Muscle layer of duodenum (tissue), 2 donors: ENCODE measurements at regions not wholly inside any gene's neighbourhood (a gene's known extent, or its start where the extent isn't known, plus 50 kb on each side); places are given as distances from the start of the nearest gene placed in this dataset.
"Not testable (repeated sequence)": the region's sequence is repeated elsewhere in the genome, so short reads cannot be mapped to it uniquely, and the experiment has no call there.

Experiments used
- H3K27ac ChIP-seq: one replicate; pipeline ENCODE4 v1.7.0; 2013; ENCODE audit warnings: mild to moderate bottlenecking, low read length
- H3K27me3 ChIP-seq: one replicate; pipeline ENCODE4 v1.7.0; 2013; ENCODE audit warnings: low read depth, mild to moderate bottlenecking, control low read depth, low read length
- H3K36me3 ChIP-seq, 2 donors: one replicate each; pipeline ENCODE4 v1.7.0; 2013; ENCODE audit warnings: low read length in 2 of 2, control low read depth in 1 of 2, mild to moderate bottlenecking in 1 of 2; ENCODE audit not compliant: insufficient read depth in 2 of 2, control insufficient read depth in 1 of 2
- H3K4me1 ChIP-seq, 2 donors: one replicate each; pipeline ENCODE4 v1.7.0; 2013; ENCODE audit warnings: low read length in 2 of 2, mild to moderate bottlenecking in 2 of 2, control low read depth in 1 of 2, moderate library complexity in 1 of 2; ENCODE audit not compliant: insufficient read depth in 2 of 2, control insufficient read depth in 1 of 2
- H3K4me3 ChIP-seq, 2 donors: one replicate each; pipeline ENCODE4 v1.7.0; 2013; ENCODE audit warnings: low read length in 2 of 2, low read depth in 1 of 2, mild to moderate bottlenecking in 1 of 2
- H3K9me3 ChIP-seq, 2 donors: one replicate each; pipeline ENCODE4 v1.7.0; 2013; ENCODE audit warnings: low read length in 2 of 2, control low read depth in 1 of 2, mild to moderate bottlenecking in 1 of 2; ENCODE audit not compliant: control insufficient read depth in 1 of 2
- donor health status: healthy.

DNA sequence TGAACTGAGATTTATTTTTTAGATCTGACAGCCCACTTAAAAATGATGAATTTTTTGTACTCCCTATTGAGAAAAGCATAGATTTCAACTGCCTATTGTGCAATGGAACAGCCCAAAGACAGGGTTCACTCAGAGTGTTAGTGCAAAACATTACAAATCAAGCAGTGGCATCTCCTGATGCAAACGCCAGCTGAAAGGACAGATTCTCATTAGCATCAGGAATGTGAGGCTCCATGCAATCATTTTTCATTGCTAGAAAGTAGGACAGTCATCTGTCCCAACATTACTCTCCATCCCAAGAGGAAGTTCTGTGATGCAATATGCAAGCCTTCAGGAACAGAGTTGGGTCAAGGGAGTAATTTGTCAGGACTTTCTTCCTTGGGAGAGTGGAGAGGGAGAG is 215.4 kb downstream of the ATP6V0E2 start:
- H3K36me3 ChIP-seq, H3K27me3 ChIP-seq, H3K27ac ChIP-seq, H3K4me1 ChIP-seq, H3K4me3 ChIP-seq, H3K9me3 ChIP-seq: not testable (repeated sequence)

DNA sequence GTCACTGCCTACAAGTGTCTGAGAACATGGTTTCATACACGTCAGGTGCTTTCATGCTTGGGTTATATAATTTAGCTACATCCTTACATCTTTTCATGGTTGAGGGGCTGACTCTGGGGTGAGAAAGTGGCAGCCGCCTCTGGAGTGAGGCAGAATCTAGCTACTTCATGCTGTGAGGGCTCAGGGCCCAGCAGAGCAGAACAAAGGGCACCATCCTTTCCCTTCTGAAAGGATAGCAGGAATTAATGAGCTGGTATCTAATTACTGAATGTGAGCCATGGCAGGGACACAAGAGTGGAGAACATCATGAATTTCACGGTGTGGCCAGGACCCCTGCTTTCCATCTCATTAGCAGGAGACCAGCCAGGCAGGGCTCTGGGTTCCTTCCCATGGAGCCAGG is 217.0 kb downstream of the ATP6V0E2 start:
- H3K4me3 ChIP-seq, H3K36me3 ChIP-seq, H3K4me1 ChIP-seq, H3K27ac ChIP-seq, H3K9me3 ChIP-seq, H3K27me3 ChIP-seq: not testable (repeated sequence)

DNA sequence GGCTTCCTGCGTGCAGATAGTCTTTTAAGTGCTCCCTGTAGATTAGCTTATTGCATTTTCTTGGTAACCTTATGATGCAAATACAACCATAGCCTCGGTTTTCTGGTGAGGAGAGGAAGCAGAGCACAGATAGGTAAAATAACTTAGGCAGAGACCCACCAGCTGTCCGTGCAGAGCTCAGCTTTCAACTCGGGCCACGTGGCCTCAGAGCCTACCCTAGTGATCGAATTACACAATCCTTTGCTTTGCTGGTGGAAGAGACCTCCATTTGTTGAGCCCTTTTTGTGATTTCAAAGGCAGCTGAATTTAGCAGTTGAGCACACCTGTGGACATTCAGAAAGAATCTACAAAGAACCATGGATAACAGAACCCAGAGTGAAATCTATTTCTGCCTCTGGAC is 220.1 kb downstream of the ATP6V0E2 start:
- H3K36me3 ChIP-seq, H3K4me1 ChIP-seq, H3K27me3 ChIP-seq, H3K27ac ChIP-seq, H3K9me3 ChIP-seq, H3K4me3 ChIP-seq: not testable (repeated sequence)

DNA sequence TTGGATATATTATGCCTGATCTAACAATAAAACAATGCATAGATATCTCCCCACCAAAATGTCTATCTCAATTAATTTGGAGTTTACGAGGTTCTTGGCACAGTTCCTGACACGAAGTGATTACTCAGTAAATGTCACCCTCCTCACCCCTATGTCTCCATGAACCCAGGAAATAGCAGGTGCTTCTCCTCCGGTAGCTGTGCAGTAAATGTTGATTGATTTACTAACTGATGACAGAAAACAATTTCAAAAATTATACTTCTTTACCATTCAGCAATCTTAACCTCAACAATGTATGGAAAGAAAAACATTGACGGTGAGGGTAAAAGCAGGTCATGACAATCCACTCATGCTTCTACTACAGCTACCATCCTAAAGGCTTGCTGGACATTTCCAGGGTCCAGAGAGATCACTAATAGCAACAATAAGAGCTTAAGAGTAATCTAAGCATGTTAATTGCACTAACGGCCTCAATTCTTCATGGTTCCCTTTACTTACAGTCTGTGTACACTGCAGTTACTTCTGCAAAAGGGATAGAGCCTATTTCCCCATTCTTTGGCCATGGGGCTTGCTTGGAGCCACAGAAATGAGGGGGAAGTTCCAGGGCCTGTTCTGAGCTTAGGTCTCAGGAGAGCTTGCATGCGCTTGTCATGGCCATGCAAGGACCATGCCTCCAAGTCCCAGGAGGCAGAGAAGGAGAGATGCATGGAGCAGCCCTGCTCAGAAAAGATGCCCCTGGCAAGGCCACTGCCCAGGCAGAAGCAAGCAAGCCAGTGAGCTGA is 222.6 kb downstream of the ATP6V0E2 start:
- not testable (repeated sequence) for H3K9me3 ChIP-seq, H3K27me3 ChIP-seq

DNA sequence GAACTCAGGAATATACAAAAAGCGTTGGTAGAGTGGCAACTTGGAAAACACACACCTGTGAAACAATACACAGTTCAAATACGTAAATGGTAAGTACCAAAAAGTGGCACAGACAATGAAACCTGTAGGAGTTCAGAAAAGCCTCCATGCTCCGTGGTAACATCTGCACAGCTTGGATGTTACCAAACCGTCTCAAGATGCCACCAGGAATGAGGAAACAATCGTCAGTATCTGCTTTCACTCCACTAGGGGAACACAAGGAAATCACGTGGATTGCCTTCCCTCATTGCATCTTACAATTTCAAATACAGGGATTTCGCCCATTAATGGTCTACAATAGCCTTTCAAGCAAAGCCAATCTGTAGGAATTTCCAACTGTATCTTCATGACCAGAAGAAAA is 224.6 kb upstream of the LRRC61 start:
- not testable (repeated sequence) for H3K9me3 ChIP-seq, H3K27me3 ChIP-seq, H3K4me1 ChIP-seq, H3K36me3 ChIP-seq, H3K4me3 ChIP-seq, H3K27ac ChIP-seq

More for the DNA sequence above, 222.6 kb downstream of the ATP6V0E2 start:
- H3K27ac ChIP-seq, H3K4me3 ChIP-seq, H3K4me1 ChIP-seq, H3K36me3 ChIP-seq: not testable (repeated sequence)

DNA sequence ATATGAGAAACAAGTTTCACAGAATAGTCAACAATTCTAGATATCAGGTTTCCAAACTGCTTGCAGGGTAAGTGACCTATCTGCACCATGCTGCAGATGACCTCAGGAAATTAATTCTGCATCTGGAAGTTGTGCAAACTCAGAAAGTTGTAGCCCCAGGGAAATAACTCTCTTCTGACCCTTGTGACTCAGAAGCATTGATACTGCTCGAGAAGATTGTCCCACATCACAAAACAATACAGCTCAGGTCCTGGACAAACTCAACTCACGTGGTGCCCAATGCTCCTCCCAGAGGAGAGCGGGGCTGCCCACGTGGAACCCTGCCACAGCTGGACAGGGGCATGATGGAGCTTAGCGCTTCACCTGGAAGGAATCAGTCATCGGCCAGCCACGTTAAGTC is 221.9 kb upstream of the LRRC61 start:
- not testable (repeated sequence) for H3K4me1 ChIP-seq, H3K27ac ChIP-seq, H3K36me3 ChIP-seq, H3K9me3 ChIP-seq, H3K4me3 ChIP-seq, H3K27me3 ChIP-seq

DNA sequence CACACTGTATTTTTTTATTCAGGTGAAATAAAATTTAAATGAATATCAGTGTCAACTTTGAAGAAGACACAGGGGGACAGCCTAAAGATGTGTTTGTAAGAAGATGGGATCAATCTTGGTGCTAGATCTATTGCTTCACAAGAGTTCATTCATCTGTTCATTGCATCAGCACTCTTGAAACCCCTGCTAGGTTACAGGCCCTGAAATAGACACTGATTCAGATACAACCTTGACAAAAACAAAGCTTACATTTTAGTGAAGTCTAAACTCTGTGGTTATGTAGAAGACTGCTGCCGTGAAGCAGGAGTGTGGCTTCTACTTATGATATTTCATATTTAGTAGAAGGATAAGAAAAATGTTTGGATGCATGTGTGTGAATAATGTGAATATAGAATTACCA is 215.9 kb upstream of the LRRC61 start:
- H3K27ac ChIP-seq, H3K27me3 ChIP-seq, H3K36me3 ChIP-seq, H3K4me3 ChIP-seq, H3K4me1 ChIP-seq, H3K9me3 ChIP-seq: not testable (repeated sequence)

DNA sequence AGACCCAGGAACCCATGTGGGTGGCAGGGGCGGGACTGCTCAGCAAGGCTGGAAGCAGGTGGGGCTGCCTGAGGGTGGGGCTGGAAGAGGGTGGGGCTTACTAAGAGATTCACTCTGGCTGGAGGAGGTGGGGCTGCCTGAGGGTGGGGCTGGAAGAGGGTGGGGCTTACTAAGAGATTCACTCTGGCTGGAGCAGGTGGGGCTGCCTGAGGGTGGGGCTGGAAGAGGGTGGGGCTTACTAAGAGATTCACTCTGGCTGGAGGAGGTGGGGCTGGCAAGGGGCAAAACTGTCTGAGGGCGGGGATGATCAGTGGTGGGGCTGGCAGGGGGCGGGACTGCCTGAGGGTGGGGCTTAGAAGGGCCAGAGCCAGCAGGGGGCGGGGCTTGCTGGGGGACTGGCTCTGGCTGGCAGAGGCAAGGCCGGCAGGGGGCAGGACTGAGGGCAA is 212.8 kb upstream of the LRRC61 start:
- H3K9me3 ChIP-seq, H3K27ac ChIP-seq, H3K36me3 ChIP-seq, H3K27me3 ChIP-seq, H3K4me1 ChIP-seq, H3K4me3 ChIP-seq: not testable (repeated sequence)

DNA sequence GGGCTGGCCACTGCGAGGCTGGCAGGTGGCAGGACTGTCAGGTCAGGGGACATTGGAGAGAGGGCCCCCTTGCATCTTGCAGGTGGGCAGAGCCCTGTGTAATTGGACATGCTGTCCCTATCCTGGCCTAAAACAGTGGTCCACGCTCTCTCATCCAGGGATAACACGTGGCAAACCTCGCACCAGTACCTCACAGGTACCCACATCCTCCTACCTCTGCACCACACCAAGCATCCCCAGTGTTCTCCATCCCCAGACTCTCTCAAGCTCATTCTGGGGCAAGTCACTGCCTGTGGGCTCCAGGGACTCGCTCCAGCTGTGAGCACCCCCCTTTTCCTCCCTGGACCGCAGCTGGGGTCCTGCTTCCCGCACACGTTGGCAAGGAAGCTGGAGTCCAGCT is 212.3 kb upstream of the LRRC61 start:
- H3K36me3 ChIP-seq, H3K4me1 ChIP-seq, H3K9me3 ChIP-seq, H3K27me3 ChIP-seq, H3K4me3 ChIP-seq, H3K27ac ChIP-seq: not testable (repeated sequence)

DNA sequence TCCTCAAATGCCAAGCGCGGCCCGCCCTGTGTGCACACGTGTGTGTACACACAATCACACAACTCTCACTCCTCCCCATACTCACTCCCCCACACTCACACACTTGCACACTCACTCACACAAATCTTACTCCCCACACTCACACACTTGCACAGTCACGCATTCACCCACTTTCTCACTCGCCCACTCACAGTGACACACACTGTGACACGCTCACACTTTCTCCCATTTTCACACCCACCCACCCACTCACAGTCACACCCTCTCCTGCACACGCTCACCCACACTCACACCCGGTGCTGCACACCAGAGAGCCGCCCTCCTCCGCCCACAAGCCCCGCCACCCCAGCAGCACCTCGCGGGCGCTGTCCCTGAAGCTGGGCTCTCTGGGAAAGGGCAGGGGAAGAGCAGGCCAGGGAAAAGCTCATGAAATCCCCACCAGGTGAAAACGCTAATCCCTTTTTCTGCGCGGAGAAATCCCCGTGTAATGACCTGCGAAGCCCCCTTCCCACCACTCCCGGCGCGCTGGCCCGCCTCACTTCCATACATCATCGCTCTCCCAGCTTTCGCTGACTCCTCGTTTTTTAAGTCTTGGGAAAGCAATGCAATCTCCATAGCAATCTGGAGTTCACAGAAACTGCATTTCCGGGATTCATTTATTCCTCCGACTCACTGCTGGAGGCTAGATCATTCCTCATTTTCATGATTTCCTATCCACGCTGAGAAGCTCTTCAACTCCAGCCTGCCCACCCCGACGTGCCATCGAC is 211.6 kb upstream of the LRRC61 start:
- not testable (repeated sequence) for H3K36me3 ChIP-seq, H3K4me3 ChIP-seq, H3K27me3 ChIP-seq, H3K9me3 ChIP-seq, H3K4me1 ChIP-seq, H3K27ac ChIP-seq

DNA sequence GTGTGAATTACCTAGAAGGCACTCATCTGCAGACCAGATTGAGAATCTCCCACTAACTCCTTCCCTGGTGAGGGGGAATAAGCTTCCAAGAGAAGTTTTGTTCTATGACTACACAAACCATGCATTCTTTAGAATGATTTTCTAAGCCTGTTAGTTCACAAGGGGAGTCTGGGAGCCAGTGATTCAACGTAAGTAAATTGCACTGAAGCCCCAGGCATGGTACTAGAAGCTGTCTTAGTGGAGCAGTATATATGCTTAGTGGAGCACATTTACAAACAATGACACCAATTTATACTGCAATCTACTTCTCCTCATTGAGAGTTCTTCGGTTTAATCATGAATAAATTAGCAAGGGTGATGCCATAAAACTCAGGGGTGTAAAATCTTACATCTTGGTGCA is 209.9 kb upstream of the LRRC61 start:
- not testable (repeated sequence) for H3K27ac ChIP-seq, H3K4me1 ChIP-seq, H3K9me3 ChIP-seq, H3K27me3 ChIP-seq, H3K36me3 ChIP-seq, H3K4me3 ChIP-seq

DNA sequence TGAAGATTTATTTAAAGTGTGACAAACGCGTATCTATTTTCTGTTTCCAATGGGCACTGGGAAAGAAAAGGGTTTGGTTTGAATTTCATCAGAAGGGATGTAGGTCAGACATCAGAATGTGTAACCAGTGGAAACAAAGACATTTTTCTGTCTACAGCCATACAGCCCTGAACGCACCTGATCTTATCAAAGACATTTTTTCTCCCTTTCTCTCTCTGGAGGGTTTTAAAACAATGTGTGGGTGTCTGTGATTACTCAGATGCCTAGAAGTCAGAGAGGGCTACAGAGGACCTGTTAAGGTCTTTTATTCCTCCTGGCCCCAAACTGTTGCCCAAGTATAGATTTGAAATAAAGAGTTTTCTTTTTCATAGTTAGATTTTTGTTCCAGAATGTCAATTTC is 208.6 kb upstream of the LRRC61 start:
- not testable (repeated sequence) for H3K36me3 ChIP-seq, H3K9me3 ChIP-seq, H3K4me1 ChIP-seq, H3K27ac ChIP-seq, H3K4me3 ChIP-seq, H3K27me3 ChIP-seq
